Activated gamma-delta T cell treated with Interleukin-2 at 50 U/mL for 16 hours (primary cell): ENCODE measurements at regions not wholly inside any gene's neighbourhood (a gene's known extent, or its start where the extent isn't known, plus 50 kb on each side); places are given as distances from the start of the nearest gene placed in this dataset.
"Not testable (repeated sequence)": the region's sequence is repeated elsewhere in the genome, so short reads cannot be mapped to it uniquely, and the experiment has no call there.

Experiments used
- DNase-seq: peaks from one replicate; pipeline ENCODE4 v3.0.0-alpha.2; 2020

DNA sequence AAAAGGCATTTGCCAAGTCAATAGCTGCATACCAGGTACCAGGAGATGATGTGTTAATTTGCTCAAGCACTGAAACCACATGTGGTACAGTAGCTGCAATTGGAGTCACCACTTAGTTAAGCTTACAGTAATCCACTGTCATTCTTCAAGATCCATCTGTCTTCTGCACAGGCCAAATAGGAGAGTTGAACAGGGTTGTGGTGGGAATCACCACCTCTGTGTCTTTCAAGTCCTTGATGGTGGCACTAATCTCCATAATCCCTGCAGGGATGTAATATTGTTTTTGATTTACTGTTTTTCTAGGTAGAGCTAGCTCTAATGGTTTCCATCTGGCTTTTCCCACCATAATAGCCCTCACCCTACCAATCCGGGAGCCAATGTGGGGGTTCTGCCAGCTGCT lies 91.9 kb downstream of the FCRL5 start:
- DNase-seq: no peak

DNA sequence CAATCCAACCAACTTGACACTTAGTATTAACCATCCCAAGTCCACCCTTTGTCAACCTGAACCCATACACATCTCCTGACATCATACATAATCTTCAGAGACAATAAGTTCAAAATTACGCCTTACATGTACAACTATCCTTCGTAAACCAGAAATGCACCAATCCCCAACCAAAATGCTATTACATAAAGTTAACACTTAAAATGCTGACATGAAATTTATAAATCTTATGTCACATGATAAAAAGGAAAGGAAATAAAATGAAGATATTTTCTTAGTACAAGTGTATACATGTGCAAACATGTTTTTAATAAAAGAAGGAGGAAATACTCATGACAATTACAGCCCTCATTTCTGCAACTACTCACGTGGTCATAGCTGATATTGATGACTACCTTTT lies 95.0 kb downstream of the FCRL5 start:
- DNase-seq: no peak

DNA sequence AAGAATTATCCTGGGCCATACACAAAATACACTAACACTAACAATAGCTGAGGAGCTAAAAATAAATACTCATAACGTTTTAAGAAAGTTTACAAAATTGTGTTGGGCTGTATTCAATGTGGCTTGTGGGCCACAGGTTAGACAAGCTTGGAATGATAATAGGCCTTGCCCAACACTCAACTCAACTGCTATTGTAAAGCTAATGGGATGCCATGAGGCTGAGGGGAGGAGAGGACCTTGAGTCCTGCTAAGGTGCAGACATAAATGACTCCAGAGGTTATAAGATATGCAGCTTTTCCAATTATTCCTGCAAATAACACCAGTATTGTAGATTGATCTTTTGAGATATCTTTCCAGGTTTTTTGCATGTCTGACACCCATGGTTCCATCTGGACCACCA lies 97.0 kb downstream of the FCRL5 start:
- DNase-seq: no peak

DNA sequence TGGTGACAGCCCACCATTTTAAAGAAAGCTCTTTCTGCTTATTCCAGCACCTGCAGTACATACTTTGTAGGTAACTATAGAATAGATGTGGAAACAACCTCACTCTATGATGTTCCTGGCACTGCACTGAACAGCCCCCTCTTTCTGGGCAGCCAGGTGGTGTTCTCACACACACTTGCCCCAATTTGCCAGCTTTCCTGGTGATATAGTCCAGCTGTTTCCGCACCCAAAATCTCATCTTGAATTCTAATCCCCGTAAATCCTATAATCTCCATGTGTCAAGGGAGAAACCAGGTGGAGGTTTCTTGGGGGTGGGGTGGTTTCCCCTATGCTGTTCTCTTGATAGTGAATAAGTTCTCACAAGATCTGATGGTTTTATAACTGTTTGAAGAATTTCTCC lies 102.2 kb downstream of the FCRL5 start:
- no peak for DNase-seq

DNA sequence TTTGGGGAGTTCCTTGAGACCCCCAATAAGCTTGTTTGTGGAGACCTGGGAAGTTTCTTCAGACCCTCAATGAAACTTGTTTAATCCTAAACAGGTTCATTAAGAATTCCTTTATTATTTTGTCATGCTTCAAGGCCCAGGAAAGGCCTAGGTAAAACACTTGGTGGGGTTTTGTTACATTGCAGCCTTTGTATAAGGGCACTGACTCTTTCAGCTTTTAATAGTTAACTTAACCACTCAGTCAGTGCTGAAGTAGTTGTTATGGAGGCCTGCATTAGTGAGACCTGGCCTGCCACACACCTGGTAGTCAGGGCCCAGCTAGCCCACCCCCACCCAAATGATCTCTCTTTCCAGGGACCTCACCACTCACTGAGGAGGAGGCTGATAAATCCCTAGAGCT lies 103.7 kb downstream of the FCRL5 start:
- DNase-seq: no peak

DNA sequence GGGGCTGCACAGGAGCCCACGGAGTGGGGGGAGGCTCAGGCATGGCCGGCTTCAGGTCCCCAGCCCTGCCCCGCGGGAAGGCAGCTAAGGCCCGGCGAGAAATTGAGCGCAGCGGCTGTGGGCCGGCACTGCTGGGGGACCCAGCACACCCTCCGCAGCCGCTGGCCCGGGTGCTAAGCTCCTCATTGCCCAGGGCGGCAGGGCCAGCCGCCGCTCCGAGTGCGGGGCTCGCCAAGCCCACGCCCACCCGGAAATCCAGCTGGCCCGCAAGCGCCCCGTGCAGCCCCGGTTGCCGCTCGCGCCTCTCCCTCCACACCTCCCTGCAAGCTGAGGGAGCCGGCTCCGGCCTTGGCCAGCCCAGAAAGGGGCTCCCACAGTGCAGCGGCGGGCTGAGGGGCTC lies 106.0 kb downstream of the FCRL5 start:
- not testable (repeated sequence) for DNase-seq

DNA sequence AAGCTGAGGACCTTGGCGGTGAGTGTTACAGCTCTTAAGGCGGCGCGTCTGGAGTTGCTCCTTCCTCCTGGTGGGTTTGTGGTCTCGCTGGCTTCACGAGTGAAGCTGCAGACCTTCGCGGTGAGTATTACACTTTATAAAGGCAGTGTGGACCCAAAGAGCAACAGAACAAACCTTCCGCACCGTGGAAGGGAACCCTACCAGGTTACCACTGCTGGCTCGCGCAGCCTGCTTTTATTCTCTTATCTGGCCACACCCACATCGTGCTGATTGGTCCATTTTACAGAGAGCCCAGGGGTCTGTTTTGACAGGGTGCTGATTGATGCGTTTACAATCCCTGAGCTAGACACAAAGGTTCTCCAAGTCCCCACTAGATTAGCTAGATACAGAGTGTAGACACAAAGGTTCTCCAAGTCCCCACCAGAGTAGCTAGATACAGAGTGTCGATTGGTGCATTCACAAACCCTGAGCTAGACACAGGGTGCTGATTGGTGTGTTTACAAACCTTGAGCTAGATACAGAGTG lies 106.6 kb downstream of the FCRL5 start:
- DNase-seq: not testable (repeated sequence)

DNA sequence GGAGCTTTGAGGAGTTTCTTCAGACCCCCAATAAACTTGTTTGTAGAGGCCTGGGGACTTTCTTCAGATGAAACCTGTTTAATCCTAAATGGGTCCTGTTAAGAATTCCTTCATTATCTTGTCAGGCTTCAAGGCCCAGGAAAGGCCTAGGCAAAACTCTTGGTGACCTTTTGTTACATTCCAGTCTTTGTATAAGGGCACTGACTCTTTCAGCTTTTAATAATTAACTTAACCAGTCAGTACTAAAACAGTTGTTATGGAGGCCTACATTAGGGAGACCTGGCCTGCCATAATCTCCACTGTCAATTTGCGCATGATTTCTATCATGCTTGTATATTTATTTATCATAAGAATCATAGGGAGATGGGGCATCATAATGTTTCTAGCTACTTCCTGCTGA lies 110.2 kb downstream of the FCRL5 start:
- DNase-seq: no peak

DNA sequence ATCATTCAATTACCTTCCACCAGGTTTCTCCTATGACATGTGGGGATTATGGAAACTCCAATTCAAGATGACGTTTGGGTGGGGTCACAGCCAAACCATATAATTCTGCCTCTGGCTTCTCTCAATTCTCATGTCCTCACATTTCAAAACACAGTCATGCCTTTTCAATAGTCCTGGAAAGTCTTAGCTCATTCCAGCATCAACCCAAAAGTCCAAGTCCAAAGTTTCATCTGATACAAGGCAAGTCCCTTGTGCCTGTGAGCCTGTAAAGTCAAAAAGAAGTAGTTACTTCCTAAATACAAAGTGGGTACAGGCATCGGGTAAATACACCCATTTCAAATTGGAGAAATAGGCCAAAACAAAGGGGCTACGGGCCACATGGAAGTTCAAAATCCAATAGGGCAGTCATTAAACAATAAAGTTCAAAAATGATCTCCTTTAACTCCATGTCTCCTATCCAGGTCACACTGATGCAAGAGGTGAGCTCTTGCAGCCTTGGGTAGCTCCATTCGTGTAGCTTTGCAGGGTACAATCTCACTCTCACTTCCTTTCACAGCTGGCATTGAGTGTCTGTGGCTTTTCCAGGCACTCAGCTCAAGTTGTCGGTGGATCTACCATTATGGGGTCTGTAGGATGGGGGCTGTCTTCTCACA lies 112.9 kb downstream of the FCRL5 start:
- no peak for DNase-seq

DNA sequence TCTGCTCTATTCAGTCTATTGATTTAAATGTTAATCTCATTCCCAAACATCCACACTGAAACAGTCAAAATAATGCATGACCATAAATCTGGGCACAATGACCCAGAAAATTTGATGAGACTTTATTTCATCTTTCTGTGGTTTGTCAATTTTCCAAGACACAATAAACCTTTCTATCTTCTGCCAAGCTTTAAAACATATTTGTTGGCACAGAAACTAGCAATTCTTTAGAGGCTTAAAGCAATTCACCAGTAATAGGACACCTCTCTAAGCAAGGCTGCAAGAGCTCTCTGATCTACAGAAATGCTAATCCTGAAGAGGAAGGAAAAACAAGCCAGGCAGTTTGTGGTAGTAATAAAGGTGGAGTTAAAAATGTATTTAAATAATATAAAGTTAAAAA lies 113.7 kb downstream of the FCRL5 start:
- DNase-seq: no peak

DNA sequence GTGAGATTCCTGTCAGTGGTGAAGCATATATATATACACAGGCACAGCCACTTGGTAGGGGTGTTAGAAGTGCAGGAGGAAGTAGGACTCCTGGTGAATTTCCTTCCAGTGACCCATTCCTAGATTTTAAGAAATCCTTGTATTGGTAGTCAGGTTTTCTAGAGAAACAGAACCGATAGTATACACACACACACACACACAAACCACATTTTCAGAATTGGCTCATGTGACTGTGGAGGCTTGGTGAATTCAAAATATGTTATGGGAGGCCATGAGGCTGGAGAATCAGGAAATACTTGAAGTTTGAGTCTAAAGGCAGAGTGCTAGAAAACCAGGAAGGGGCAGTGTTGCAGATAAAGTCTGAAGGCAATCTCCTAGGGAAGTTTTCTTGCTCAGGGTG lies 114.2 kb downstream of the FCRL5 start:
- no peak for DNase-seq

DNA sequence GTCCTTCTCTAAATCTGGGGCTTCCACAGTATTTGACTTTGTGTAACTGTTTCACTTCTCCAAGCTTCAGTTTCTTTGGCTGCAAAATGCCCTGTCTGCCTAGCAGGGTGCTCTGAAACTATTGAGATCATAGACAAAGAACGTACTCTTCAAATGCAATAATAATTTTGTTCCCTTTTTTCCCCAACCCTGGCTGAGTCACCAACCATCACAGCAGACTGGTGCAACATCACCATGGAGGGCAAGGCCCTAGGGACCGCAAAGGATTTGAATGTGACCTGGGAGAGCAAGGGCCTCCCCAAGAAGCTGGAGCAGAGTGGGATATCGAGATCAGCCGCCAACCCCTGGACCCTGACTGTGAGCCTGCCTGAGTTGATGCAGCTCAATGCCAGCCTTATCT lies 115.0 kb downstream of the FCRL5 start:
- DNase-seq: no peak

DNA sequence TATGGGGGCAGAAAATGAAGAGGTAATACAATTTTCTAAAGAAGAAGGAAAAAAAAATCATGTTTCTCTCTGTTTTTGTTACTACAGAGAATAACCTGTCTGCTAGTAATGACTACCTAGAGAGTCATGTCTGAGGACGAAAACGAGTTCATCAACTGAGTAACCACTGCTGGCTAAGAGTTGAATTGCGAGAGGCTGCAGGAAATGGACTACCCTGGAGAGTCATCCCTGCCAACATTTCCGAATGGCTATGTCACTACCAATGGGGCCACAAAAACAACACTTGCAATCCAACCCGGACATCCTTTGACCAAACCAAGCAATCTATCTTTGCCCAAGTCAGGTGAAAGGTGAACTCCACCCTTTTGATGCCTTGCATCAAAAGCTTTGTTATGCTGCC lies 120.6 kb downstream of the FCRL5 start:
- no peak for DNase-seq

DNA sequence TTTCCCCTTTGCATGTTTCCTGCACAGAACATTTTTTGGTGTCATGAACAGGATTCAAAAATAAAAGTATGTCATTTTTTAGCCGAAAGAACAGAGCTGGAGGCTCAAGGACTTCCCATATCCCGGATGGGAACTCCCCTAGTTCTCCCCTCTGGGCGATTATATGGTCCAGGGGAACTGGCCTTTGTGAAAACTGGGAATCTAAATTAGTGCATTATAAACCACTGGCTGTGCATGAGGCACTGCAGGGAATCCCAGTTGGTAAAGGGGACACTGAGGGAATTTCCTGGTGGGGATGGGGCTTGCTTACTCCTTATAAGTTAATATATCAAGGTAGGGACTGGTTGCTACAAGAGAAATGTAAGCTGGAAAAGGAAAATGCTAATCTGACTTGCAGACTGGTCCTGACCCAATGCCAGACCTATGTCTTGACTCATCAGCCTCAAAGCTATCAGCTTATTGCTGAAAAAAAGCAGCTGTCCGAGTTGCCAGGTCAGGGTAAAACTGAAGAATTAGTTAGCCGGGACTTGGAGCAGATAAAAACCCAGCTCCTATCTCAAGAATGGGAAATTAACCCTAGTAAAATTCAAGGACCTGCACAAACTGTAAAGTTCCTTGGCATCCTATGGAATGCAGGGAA lies 122.6 kb downstream of the FCRL5 start:
- DNase-seq: no peak

DNA sequence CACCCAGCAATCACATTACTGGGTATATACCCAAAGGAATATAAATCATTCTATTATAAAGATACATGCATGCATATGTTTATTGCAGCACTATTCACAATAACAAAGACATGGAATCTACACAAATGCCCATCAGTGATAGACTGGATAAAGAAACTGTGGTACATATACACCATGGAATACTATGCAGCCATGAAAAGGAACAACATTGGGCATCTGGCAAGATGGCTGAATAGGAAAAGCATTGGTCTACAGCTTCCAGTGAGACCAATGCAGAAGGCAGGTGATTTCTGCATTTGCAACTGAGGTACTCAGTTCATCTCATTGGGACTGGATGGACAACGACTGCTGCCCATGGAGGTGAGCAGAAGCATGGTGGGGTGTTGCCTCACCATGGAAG lies 128.6 kb downstream of the FCRL5 start:
- not testable (repeated sequence) for DNase-seq

DNA sequence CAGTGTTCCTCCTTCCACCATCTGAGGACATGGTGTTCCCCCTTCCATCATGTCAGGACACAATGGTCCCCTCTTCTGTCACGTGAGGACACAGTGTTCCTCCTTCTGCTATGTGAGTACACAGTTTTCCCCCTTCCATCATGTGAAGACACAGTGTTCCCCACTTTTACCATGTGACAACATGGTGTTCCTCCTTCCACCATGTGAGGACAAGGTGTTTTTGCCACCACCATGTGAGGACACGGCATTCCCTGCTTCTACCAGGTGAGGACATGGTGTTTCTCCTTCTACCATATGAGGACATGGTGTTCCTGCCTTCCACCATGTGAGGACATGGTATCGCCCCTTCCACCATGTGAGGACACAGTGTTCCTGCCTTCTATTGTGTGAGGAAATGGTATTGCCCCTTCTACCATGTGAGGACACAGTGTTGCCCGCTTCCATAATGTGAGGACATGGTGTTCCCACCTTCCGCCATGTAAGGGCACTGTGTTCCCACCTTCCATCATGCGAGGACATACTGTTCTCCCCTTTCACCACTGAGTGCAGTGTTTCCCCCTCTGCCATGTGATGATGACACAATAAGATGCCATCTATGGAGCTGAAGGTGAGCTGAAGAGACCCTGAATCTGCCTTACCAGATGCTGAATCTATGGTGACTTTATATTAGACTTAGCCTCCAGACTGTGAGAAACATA lies 132.3 kb downstream of the FCRL5 start:
- no peak for DNase-seq

DNA sequence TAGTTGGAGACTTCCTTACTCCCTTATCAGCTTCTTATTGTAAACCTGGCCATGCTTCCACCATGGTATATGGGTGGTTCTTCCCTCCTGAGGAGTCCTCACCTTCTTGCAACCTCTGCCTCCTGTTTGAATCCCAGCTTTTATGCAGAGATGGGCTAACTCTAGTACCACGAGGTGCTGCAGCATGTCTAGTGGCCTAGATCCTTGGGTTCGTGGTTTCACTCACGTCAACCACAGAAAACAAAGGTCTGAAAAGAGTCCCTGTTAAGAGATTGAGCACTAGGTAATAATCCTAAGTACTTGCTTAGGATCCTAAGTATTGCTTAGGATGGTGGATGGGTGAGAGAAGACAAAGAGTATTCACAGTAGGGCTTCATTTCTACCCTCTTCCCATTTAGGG lies 133.7 kb downstream of the FCRL5 start:
- no peak for DNase-seq

DNA sequence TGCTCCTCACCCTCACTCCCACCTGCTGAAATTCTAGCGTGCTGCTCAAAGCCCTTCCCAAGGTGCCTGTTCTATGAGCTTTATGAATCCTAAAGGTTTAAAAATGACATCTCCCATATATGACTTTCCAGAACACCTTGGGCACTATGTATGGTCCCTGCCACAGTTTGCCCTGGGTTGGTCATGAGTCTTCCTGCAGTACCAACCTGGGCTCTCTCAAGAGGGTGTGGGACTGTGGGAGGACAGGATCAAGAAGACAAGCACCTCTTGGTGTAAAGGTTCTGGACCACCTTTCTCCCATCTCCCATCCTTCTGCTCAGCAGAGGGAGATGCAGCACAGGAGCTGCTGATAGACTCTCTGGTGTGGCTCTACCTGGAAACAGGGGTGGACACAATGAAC lies 134.1 kb downstream of the FCRL5 start:
- no peak for DNase-seq

DNA sequence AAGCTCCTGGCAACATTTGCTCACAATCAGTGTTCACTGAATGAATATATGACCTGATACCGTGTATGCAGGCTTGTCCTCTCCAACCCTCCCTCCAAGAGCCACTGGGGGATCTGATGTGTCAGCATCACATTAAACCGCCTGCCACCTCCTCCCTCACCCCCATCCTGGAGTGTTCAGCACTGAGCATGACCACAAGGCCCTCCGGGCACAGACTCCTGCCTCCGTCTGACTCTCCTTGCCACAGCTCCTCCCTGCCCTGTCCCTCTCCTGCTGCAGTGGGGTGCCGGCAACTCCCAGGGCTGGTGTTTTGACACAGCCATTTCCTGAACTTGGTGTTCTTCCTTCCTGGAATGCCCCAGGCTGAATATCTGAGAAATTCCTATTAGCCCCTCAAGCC lies 136.7 kb downstream of the FCRL5 start:
- DNase-seq: no peak

DNA sequence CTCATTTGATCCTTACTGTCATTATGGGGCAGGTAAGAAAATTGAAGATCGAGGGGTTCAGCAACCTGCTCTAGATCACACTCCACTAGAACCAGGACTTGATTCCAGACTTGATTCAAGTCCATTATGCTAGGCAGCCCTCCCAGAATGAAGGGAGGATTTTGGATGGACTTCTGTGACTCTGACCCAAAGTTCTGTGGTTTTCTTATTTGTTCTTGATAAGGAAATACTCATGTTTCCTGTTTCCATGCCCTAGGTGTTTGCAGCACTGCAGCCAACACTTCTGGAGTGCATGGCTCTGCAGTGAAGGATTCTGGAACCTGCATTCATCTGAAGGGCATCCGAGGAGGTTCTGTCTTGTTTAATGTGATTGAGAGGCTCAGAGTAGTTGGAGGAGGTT lies 140.0 kb downstream of the FCRL5 start:
- DNase-seq: no peak

DNA sequence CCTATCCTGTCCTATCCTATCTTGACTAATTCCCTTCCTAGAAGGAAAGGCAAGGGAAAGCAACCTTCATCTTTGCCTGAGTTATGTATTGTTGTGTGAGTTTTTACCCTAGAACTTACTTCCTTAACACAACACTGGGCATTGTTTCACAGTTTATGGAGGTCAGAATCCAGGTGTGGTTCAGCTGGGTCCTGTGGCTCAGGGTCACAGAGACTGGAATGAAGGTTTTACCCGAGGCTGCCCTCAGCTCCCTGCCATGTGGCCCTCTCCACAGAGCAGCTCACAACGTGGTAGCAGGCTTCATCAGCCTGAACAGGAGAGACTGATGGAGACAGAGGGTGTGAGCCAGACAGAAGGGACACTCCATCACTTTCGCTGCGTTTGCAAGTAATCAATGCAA lies 140.5 kb downstream of the FCRL5 start:
- no peak for DNase-seq

DNA sequence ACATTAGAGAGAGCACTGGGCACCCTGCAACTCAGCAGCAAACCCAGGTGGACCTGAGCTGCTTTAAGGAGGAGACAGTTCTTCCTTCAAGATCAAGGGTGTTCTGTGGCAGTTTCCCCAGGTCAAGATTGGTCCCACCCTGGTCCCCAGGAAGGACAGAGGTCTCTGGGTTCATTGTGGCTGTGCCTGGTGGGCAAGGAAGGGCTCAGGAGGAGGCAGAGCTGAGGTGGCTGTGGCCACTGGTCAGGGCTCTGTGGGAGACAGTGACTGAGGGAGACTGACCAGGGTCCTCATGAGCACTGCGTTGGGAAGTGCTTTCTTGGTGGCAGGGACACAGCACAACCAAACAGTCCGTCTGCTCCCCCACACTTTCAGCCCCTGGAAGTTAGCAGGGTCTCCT lies 141.3 kb downstream of the FCRL5 start:
- DNase-seq: no peak

DNA sequence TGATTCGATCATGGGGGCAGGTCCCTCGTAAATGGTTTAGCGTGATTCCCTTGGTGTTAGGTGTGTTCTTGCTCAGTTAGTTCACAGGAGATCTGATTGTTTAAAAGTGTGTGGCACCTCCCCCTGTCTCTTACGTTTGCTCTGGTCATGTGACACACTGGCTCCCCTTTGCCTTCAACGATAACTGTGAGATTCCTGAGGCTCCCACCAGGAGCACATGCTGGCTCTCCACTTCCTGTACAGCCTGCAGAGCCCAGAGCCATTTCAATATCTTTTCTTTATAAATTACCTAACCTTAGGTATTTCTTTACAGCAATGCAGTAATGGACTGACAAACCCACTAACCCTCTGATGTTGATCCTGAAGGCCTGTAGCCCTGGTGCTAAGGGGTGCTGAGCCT lies 141.9 kb downstream of the FCRL5 start:
- DNase-seq: no peak

DNA sequence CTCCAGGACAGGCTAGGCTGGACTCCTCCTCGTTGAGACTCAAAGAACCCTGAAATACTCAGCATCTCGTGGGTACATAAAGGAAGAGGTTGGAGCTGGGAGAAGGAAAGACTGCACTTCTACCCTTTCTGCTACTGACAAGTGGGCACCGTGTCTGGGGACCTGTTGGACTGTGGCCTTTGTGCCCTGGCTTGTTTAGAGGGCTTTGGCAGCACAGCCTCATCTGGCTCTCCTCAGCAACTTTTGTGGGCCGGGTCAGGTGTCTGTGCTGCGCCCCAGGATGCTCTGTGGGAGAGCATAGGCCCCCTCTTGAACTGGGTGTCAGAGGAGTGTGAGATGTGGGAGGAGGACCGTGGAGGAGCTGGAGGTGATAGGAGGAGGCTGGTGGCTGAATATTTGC lies 142.4 kb downstream of the FCRL5 start:
- DNase-seq: no peak
